Amygdala (tissue), 56 donors: ENCODE measurements at regions not wholly inside any gene's neighbourhood (a gene's known extent, or its start where the extent isn't known, plus 50 kb on each side); places are given as distances from the start of the nearest gene placed in this dataset.

Source experiments
- DNase-seq, 56 donors: peaks; one replicate each; lab custom pipeline; 2025; lab: John Stamatoyannopoulos, UW

DNA sequence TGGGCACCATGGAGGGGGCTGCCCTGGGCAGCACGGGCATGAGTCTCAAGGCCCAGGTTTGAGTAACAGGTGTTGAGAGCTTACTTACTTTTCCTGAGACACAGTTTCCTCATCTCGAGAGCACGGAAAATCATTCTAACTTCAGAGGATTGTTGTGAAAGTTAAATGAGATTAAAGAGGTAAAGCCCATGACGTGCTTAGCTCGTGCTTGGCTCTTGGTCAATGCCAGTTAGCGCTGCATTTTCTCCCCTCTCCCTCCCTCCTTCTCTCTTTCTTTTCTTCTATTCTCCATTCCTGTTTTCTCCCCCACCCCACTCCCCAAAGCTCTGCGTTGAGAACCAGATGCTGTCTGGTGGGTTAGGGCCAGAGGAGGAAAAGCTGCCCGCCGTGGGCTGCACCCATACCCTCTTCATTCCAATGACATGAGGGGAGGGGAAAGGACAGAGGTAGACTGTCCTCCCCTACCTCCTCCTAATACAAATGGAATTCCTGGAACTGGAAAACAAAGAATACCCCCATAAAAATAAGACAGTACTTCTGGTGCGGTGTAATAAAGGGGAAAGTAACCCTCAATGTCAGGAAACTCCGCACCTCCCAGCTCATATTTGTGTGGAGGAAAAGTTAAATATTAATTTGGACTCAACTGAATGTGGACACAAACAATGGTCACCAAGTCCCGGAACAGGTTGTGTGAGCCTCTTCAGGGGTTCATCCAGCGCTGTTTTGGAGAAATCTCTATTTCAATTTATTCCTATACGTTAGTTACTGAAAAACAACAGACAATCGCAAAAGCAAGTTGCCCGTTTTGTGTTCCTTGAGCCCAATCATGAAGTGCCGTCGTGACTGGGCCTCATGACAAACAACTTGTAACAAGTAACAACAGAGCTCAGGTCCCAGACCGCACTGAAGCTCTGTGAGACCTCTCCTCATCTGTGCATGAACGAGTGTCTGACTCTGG is 54.8 kb upstream of the B3GAT1 start:
- DNase-seq: no peak

DNA sequence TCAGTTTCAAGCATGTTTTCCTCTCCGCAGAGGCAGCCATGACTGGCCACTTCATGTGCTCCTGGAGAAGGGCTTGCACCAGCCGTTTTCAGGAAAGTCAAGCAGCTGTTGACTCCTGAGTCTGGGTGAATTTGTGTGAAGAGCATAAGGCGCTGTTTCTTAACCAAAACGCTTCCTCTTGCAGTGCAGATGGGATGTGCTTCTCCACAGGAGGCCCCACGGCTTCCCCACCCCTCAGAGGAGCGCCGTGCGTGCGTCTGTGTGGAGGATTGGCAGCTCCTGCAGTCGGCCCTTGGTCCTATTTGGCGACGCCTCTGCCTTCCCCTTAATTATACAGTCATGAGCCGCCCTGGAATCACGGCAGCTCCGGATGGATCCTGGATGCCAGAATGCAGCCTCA is 54.1 kb upstream of the B3GAT1 start:
- DNase-seq: peak in 2 of 56 donors; percentile 17 to 32

DNA sequence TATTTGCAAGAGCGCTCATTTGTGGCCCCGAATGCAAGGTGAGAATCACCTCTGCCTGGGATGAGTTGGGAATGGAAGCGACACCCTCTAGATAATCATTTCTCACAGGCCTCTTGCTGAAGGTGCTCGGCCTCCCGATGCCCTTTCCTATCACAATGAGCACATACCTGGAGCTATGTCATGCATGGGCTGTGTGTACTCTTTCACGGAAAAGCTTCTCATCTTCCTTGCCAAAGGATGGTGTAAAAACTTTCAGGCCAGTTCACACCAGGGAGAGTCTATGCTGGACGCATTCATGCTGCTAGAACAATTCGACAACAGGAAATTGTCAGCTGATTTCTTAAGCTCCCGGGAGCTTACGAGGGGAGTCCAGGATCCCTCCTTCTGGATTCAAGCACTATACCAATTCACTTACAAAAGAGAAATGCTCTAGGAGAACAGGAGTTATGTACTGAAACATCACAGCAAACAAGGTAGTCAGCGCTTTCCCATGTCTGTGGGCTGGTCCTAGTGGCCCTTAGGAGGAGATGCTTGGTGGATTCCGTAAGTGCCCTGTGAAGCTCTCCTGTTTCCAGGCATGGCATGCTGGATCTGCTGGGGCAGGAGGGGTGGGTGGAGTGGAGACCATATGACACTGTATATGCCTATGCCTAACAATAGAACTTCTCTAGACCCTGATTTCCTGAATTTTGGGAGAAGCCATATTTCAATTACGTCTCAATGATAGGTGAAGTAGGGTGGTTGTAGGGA is 53.1 kb upstream of the B3GAT1 start:
- no peak for DNase-seq

DNA sequence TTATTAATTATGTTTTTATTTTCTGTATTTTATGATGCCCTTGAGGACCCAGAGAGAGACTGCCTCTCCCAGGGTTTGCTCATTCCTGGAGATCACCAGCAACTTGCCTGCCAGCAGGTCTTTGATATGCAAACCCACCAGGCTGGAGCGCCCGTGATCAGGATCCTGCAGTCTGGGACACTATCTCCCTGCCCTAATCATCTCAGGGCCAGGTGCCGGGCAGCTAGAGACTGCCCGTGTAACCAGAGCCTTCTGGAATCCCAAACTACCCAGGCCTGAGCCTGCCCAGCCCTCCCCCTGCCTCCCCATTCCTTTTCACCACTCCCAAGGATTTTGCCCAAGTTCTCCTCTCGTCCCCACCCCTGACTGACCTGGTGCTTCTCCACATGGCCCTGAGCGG is 52.2 kb upstream of the B3GAT1 start:
- no peak for DNase-seq

DNA sequence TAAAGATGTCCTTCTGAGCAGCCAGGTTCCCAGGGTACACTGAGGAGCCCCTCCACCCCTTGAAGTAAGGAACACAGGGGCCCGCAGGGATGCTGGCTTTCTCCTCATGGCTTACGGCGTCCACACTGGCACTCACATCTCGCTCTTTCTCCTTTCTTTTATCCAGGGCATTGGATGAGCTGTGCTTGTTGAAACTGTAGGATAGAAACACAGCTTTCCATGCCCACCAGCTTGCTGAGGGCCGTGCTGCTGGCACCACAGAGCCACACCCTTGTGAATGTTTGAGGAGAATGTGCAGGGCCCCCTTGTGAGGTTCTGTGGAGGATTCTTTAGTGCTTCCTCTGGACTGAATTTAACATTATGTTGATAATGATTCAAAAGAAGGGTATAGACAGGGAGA is 51.7 kb upstream of the B3GAT1 start:
- DNase-seq: no peak
